ENCODE measurements at regions not wholly inside any gene's neighbourhood (a gene's known extent, or its start where the extent isn't known, plus 50 kb on each side); places are given as distances from the start of the nearest gene placed in this dataset.

- DNase-seq (ENCODE audit: extremely low read depth in 1 of 4, low spot score in 3 of 4) (no peak), ATAC-seq (no peak), FAIRE-seq (no peak)
- Histone ChIP-seq H3K27me3 (ENCODE audit: control insufficient read depth in 2 of 2, insufficient read depth in 2 of 2, low read length in 2 of 2) (peaks cover 15 to 74% of the 10 kb centered on the region in 2 experiments), H3K9me1 (ENCODE audit: control insufficient read depth, insufficient read depth, low read length) (no peaks in the 10 kb centered on the region), H3K9ac (ENCODE audit: insufficient read depth in 1 of 2, low read depth in 2 of 2, low read length in 2 of 2) (no peak overlapping the region), H3K4me3 (no peak overlapping the region), H3K79me2 (ENCODE audit: control insufficient read depth, insufficient read depth, low read length) (no peaks in the 10 kb centered on the region), H3K4me1 (replicated peaks in 1 of 2; ENCODE audit: control insufficient read depth in 2 of 2, insufficient read depth in 2 of 2, low read length in 2 of 2) (peaks cover 10 to 15% of the 10 kb centered on the region in 2 experiments; a peak in 3 of 5 replicates), H4K20me1 (replicated peaks; ENCODE audit: control insufficient read depth, insufficient read depth, low read length) (peaks cover 8% of the 10 kb centered on the region; the same call in 1 of the 2 replicates), H2AFZ (ENCODE audit: low read depth, low read length) (no peak overlapping the region), H3K27ac (ENCODE audit: extremely low read depth, low read depth, low read length) (no peak overlapping the region), H3K9me3 (replicated peaks; ENCODE audit: control insufficient read depth, insufficient read depth, low read depth, low read length) (no peaks in the 10 kb centered on the region), H3K4me2 (ENCODE audit: insufficient read depth, low read length) (no peak overlapping the region), H3K36me3 (ENCODE audit: control insufficient read depth, insufficient read depth, low read length) (no peaks in the 10 kb centered on the region)
- intact Hi-C loops (cut with micrococcal nuclease): no loop called here
- BruUV-seq (replicated peaks): no TSS peak
- POLR2A ChIA-PET: no interaction called here
- CTCF ChIA-PET (ENCODE audit: low intra/inter-chr PET ratio): no interaction called here
- in situ Hi-C loops (cut with MboI): no loop called here
- WGBS (ENCODE audit: insufficient coverage, low coverage, missing lambda C conversion rate): 12% methylated on average over 9 of the region's 9 CpGs
- TF ChIP-seq TEAD2 (tag; IDR thresholded peaks at IDR 0.05) (no peak), MEF2A (IDR thresholded peaks at IDR 0.05; ENCODE audit: control insufficient read depth, low read depth, low read length) (no peak), E4F1 (CRISPR knock-in tag; IDR thresholded peaks at IDR 0.05; ENCODE audit: borderline replicate concordance) (no peak), ZNF655 (CRISPR knock-in tag; IDR thresholded peaks at IDR 0.05) (no peak), TRIM28 (IDR thresholded peaks at IDR 0.05) (no peak), NR4A1 (CRISPR knock-in tag; IDR thresholded peaks at IDR 0.05) (no peak), NR4A1 (tag; IDR thresholded peaks at IDR 0.05) (no peak), MAX (CRISPR knock-in tag; IDR thresholded peaks at IDR 0.05) (no peak), ZNF668 (CRISPR knock-in tag; IDR thresholded peaks at IDR 0.05) (no peak)
Measured at GRCh38 chr3:13264468-13264795, 155.7 kb downstream of the NUP210 start.

Data from K562 (cell line).